GM21381 (cell line): ENCODE measurements at regions not wholly inside any gene's neighbourhood (a gene's known extent, or its start where the extent isn't known, plus 50 kb on each side); places are given as distances from the start of the nearest gene placed in this dataset.
"Not testable (repeated sequence)": the region's sequence is repeated elsewhere in the genome, so short reads cannot be mapped to it uniquely, and the experiment has no call there.

Experiments used
- ATAC-seq: cut with Tn5 transposase; IDR thresholded peaks from one replicate; pipeline ENCODE4 v1.9.1; 2021; ENCODE audit warnings: mild to moderate bottlenecking, moderate library complexity; ENCODE audit not compliant: unreplicated experiment

DNA sequence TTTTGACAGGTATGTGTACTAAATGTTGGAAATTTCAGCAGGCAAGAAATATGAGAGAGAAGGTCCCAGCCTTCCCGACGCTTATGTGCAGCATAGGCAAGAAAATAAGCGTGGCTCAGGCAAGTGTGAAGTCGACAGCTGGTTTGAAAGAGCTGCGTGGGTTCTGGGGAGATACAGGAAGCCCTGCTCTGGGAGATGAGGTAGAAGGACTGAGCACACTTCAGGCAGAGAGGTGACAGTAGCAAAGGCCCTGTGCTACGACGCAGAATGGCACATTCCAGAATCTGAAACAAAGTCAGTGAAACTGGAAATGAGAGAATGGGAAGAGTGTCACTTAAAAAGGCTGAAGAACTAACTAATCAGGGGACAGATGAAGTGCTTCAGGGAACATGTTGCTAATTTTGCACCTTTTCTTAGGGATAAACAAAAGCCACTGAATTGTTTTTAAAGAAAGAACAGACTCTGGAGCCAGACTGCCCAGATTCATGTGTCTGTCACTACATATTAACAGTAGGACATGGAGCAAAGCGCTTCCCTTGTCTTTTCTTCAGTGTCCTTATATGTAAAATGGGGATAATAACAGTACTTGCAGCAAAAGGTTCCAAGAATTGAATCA is 160.1 kb downstream of the SPRY2 start:
- no peak for ATAC-seq

DNA sequence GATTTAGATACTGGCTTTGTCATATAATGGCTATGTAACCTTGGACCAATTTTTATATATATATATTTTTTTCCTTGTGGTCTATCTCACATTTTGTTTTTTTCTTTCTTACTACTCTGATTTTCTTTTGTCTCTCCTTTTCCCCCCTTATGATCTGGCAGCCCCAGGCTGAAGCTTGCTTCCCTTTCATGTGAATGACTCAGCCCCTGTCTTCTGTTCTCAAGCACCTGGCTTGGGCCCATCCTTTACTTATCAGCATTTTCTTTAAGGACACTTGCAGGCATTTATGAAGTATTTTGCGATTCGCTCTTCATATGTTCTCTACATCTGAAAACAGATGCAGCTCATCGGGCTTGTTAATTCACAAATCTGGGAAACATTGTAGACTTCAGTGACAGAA is 163.6 kb downstream of the SPRY2 start:
- ATAC-seq: no peak

DNA sequence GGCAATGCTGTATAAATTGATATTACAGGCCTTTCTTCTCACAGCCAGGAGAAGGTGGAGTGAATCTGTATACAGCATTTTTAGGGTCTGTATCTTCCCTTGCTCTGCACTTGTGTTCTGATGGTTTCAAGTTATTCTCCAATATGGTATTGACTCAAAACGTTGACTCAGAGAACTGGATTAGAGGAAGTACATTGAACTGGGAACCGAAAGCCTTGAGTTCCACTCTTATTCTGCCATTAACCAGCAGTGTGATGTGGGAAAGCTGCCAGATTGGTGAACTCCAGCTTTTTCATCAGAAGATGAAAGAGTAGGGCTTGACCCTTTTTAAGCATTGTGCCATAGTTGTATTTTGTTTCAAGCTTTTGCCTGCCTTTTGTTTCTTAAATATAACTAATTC is 167.7 kb downstream of the SPRY2 start:
- no peak for ATAC-seq

DNA sequence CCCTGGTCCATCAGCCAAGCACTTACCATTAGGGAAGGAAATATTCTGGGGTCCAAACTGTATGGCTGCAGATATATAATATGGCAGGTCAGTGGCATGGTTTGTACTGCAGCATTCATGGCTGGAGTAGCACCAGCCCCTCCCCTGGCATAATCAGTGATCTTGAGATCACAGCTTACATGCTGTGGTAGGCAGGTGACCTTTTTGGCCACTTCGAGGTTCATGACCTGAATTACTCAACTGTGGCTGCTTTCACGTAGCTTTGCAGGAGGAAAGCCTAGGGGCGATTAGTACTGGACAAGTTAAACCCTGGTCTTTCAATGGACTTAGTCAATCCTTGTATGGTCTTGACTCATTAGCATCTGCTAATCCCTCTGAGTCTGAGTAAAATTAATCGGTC is 169.8 kb downstream of the SPRY2 start:
- no peak for ATAC-seq

DNA sequence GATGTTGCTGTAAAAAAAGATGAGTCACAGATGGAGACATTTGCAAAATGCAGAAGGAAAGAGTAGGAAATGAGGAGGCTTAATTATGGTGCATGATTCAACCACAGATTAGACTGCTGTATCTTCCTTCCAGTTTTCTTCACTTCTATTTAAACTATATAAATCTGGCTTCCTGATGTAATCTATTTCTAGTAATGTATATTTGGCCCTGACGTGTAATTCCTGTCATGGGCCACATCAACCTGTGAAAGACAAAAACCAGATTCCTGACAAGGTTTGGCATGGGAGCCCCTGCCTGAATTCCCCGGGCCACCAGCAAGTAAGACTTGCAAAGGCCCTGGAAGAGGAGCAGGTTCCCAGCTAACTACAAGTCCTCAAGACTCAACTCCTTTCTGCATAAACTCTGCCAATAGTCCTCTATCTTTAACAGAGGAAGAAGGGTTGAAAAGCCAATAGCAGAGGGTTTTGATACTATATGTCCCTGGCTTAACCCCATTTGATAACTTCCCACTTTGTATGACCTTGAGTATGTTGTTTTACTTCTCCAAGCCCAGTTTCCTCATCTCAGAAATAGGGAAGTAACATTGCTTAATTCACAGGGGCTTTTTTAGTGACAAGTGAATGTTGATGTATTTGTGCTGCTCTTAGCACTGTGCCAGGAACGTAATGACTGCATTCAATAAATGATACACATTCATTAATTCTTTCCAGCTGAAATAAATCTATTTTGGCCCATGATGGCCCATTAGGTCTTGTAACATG is 172.7 kb downstream of the SPRY2 start:
- ATAC-seq: no peak

DNA sequence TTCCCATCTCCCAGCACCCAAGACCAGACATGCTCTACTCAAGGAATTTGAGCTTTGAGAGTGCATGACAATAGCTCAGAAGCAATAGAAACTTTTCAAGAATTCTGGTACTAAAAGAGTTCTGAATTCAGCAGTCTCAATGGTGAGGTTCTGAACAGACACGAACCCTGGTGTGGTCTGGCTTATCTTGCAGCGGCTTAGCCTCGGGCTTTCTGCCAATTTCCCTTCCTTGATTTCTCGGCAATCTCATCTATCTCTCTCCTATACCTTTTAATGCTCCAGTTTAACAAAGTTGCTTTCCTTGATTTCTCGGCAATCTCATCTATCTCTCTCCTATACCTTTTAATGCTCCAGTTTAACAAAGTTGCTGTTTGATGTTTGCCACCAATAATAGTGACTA is 174.6 kb downstream of the SPRY2 start:
- ATAC-seq: no peak

DNA sequence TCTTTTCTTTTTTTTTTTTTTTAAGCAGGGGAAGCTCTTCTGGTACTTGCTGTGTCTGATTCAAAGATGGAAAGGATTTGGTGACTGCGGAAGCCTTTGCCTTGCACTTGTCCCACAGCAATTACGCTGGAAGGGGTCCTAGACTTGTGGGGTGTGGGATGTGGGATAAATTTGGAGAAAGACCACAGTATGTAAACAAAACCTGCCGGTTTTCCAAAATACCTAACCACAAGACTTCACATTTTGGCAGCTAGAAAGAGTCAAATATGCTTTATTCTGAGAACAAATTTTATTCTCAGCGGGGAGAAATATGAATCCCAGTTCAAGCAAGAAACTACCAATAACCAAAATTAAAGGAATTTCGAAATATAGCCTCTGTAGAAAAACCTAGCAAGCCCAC is 176.5 kb downstream of the SPRY2 start:
- no peak for ATAC-seq

DNA sequence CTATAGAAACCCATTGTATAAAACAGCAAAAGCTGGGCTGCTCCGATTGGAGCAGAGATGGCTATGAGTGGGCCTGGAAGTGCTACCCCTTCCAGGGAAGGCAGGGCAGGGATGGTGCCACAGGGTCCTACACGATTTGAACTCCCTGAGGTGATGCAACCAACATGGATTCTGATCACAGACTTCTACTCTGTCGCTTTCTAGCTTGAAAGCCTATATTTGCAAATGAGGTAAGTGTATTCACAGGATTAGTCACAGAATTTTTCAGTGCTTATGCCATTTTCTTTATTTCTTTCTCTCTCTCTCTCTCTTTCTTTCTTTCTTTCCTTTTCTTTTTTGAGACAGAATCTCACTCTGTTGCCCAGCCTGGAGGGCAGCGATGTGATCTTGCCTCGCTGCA is 179.0 kb downstream of the SPRY2 start:
- no peak for ATAC-seq

DNA sequence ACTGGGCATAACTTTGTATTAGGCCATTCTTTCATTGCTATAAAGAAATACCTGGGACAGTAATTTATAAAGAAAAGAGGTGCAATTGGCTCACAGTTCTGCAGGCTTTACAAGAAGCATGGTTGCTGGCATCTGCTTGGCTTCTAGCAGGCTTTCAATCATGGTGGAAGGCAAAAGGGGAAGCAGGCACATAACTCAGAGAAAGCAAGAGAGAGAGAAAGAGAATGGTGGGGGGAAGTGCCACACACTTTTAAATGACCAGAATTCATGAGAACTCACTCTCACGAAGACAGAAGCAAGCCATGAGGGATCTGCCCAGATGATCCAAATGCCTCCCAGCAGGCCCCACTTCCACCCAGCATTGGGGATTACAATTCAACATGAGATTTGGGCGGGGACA is 179.7 kb downstream of the SPRY2 start:
- no peak for ATAC-seq

DNA sequence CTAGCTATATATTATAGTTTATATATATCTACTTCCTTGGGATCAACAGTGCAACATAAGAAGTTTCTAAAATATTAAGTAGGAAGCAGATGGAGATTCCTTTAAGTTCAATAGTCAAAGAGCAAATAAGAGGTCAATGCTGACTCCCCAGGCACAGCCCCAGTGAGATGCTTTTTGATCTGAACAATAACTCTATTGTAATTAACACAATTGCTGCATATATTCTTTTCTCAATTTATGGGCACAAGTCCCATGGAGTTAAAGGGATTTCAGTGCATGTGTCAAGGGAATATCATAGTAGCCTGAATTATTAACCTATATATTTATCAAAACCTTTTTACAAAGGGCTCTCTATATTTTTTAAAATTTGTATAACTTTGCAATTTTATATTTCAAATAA is 180.8 kb downstream of the SPRY2 start:
- no peak for ATAC-seq

DNA sequence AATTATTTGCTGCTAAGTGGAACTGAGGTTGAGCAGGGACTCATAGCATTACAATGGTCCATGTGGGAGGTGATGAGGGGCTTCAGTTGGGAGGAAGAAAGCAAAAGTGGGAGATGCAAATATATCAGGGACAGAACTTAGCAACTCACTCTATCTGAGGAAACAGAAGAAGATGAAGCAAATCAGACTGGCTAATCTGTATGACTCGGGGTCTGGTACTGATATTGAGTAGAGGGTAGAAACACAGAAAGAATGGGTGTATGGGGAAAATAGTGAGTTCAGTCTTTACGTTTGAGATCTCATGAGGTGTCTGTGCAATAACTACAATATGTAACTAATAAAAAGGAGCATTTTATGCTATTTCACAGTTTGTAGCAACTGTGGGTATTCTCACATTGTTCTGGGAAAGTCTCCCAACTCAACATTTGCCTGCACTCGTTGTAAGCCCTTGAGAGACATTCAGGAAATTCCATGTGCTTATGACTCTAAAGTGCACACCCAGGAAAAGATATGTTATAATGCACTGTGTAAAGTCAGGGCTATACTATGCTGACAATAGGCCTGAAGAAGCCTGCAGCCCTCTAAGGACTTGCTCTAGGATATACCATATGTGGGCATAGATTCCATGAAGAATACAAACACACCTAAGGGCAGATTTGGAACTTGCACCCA is 183.5 kb downstream of the SPRY2 start:
- no peak for ATAC-seq

DNA sequence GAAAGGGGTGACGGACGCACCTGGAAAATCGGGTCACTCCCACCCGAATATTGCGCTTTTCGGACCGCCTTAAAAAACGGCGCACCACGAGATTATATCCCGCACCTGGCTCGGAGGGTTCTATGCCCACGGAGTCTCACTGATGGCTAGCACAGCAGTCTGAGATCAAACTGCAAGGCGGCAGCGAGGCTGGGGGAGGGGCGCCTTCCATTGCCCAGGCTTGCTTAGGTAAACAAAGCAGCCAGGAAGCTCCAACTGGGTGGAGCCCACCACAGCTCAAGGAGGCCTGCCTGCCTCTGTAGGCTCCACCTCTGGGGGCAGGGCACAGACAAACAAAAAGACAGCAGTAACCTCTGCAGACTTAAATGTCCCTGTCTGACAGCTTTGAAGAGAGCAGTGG is 188.8 kb downstream of the SPRY2 start:
- not testable (repeated sequence) for ATAC-seq

DNA sequence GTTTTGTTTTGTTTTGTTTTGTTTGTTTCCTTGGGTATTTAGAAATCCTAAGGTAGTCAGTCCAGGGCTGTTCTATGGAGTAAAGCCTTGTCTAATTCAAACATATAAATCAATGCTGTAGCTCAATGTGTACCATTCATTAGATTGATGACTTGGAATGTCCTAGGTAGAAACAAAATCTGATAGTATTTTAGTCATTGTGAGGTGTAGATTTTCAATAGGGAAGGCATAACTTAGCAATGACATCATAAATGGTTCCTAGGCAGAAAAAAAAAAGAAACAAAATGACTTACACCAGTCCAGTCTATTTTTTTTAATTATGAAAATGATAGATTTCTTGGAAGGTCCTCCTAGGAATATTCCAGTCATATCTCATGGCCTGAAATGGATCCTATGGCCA is 189.9 kb downstream of the SPRY2 start:
- no peak for ATAC-seq

DNA sequence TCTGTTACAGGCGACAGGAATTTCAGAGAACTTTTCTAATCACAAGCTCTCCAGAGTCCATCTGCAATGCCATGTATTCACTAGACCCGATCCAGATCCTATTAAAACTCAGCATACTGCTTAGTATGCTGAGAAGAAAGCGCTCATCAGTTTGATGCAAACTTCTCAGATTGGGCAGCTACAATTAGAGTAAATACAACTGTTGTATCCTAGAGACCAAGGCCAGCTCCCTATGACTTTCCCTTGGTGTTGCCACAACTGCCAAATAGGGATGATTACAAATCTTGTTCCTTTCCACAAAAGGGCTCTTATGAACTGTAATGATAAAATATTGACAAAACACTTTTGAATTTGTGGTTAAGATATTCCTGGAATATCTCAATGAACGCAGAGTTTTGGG is 191.2 kb downstream of the SPRY2 start:
- ATAC-seq: no peak

DNA sequence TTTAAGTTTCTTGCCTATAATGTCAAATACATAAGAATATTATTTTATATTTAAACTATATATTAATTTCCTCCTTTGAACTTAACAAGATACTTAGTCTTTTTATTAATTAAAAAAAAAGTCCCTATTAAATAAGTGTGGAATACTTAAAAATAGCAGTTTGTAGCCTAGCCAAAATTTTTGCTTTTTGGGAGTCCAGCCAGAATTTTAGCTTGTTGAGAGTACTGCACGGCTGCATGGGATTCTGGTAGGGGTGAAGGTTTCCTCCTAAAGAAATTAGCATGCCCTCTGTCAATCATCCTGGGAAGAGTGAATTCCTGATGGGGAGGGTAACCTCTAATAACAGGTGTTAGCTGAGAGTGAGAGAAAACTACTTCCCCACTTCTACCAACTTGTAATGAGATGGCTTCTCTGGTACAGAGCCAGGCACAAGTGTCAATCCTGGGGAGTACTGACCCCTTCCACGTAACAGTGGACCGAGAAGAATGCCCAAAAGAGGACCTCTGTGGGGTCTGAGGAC is 195.7 kb downstream of the SPRY2 start:
- no peak for ATAC-seq

DNA sequence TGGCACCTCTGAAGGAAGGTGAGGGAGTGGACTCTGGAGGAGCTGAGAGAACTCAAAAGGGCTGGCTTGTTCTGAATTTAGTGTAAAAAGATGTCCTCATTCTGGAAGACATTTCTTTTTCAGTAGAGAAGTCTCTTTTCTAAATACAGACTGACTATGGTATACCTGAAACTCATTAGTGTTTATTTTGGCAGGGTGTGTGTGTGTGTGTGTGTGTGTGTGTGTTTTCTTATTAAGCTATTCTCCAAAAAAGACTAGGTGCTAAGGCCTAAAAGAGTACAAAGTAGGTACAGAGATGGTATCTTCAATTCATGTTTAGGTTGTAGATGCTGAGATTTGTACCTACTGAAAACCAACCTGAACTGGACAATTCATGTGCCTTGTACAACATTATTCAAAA is 196.4 kb downstream of the SPRY2 start:
- no peak for ATAC-seq

DNA sequence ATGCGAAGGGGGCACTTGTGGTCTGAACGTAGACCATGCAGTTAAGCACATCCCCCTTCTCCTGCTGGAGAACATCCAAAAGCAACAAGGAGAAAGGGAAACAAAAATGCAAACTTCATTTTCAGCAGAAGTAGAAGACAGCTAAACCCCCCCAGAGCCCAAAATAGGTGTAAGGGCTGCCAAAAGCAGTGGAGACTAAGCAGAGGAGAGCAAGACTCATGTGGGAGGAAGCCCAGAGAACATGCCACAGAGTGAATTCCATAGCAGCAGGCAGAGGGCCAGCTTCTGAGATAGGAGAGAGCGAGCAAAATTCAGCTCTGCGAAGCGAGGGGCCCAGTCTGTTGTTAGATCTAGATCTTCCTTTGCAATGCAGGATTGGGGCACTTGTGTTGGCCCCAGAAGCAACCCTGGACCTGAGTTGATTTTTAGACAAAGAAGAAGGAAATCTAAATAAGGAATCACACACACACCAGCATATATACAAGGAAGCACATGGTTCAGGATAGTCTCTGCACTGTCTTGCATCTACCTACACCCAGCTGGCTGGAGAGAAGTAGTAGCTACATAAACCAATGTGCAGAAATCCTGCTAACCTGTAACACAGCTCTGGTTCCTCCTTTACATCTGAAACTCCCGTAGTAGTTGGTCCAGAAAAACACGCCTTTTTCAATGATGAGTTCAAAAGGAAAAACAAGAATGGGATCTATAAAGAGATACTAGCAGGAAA is 199.6 kb downstream of the SPRY2 start:
- no peak for ATAC-seq

DNA sequence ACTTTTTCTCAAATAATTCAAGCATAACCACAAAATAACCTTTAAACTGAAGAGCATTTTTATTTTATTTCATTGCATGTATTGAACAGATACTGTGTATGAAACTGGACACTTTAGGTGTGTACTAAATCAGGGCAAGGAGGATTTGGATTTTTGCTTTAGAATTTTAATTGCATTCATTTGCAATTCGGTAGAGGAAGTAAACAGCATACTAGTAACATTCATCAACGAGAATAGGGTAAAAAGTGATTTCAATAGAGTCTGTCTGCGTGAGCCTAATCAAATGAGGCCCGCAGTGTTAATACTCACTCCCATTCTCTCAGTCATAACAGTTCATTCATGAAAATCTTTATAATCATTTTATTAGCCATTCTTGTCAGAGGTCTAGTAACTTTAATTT is 200.2 kb downstream of the SPRY2 start:
- no peak for ATAC-seq

DNA sequence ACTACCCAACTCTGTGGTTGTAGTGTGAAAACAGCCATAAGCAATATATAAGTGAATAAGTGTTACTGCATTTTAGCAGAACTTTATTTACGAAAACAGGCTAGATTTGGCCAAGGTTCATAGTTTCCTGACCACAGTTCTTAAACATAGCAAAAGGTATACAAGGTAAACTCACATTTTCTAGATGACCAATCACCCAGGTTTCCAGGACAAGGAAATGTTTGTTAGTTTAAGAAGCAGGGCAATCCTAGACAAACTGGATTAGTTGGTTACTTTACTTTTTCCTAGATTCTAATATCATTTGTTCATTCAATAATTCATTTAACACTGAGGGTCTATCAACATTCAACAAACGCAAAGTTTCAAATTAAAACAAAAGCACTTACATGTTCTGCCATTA is 201.7 kb downstream of the SPRY2 start:
- no peak for ATAC-seq

DNA sequence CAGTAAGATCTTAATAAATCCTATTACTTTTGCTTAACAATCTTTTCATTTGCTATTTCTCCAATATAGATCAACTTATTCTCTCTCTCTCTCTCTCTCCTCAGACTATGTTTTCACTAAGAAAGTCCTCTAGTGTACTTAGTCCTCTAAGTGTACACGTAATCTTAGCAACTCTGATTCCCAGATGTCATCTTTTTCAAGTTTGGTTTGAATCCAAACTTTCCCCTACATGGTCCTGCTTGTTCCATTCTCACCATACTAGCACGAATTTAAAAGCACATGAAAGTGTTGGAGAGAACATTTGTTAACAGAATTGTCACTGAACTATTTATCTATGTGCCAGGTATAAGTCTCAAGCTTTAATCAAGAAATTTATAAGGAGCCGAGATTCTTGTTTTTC is 202.9 kb downstream of the SPRY2 start:
- ATAC-seq: no peak

DNA sequence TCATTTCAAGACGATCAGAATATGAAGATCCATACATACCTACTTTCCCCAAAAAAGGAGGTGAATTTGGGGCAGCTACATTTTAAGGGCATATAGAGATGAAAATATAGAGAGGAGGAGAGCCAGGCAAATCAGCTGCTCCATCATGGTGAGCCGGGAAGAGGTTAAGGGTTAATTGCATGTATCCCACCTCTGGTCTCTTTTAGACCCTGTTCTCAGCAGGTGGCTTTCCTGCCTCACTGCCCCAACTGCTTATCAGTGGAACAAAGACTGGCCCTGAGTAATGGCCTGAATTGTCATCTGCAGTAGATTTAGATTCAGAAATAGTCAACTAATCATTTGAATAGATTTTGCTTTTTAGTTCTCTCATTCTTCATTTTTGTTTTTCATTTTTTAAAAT is 206.6 kb downstream of the SPRY2 start:
- no peak for ATAC-seq
